ENCODE measurements at regions not wholly inside any gene's neighbourhood (a gene's known extent, or its start where the extent isn't known, plus 50 kb on each side); places are given as distances from the start of the nearest gene placed in this dataset.
"Not testable (repeated sequence)": the region's sequence is repeated elsewhere in the genome, so short reads cannot be mapped to it uniquely, and the experiment has no call there.

GRCh38 chr12:46990211-46990610 lies 89.2 kb upstream of the PCED1B start:
- no peak for DNase-seq

- not testable (repeated sequence) for DNase-seq
These were observed 87.4 kb upstream of the PCED1B start for GRCh38 chr12:46992051-46992450.

- DNase-seq, result no peak
These were observed 80.5 kb upstream of the PCED1B start for GRCh38 chr12:46998811-46999368.

DNA sequence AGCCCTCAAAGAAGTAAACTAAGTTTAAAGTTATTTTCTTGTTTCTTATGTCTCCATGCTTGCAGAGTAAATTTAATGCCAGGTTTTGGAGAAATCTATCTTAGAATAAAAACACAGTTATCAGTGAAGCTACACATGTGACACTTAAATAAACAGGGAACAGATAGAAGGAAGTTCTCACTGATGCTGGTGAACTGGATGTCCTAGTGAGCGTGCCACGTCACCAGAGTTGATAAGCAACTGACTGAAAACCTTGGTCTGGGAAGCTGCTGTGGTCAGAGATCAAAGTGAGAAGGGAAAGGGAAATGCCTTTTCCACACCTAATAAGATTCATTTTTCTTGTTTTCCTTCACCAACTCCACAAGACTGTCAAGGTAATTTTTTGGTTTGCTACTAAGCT lies 74.8 kb upstream of the PCED1B start:
- DNase-seq, result no peak

DNA sequence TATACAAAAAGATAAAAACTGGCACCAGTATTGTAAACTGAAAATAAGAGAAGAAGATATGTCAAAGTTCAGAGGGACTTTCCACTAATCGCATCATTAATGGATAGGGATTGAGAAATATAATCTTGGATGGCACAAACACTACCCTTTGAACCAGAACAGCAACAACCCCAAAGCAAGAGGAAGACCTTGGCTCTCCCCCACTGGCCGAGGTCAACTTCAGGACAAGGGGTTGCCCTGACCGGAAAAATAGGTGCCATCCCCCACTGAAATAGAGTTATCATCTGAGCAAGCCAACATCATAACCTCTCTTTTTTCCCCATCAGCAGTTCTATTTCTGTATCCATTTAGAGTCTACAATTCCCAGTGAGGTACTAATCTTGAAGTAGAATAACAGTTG lies 72.4 kb upstream of the PCED1B start:
- no peak for DNase-seq

- no peak for DNase-seq
These were observed 66.9 kb upstream of the PCED1B start for GRCh38 chr12:47012552-47012951.

DNA sequence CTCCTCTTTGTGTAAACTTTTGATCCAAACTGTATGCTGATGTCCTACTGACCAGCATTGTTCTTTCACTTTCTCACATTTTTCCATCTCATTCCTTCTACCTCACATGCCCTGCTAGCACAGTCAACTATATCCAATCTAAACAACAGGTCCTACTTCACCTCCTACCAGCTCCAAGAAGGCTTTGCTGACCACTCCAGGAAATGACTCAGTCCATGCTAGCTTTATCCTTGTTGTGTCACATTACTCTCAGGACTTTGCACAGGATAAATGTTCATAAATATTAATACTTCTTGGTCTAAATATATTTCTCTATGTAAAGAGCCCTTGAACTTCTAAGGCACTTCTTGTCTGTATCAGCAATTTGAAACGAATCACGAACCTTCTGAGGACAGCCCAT lies 64.9 kb upstream of the PCED1B start:
- no peak for DNase-seq

DNA sequence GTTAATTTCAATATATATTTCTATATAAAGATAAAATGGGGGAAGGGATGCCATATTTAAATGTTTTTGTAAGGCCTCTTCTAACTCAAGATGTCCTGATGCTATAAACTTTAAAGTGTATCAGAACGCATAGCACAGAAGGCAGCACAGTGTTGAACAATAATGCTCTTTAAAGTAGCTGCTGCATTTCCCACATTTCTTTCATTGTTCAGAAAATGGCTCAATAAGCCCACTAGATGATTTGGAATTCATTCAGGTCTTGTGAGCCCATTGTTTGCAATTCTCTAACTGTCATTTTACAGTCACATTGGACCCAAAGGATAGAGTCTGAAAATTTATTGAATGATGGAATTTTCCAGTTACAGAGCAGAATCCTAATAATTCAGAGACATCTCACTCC lies 64.0 kb upstream of the PCED1B start:
- no peak for DNase-seq

GRCh38 chr12:47017041-47017713 lies 62.2 kb upstream of the PCED1B start:
- DNase-seq, result no peak

DNA sequence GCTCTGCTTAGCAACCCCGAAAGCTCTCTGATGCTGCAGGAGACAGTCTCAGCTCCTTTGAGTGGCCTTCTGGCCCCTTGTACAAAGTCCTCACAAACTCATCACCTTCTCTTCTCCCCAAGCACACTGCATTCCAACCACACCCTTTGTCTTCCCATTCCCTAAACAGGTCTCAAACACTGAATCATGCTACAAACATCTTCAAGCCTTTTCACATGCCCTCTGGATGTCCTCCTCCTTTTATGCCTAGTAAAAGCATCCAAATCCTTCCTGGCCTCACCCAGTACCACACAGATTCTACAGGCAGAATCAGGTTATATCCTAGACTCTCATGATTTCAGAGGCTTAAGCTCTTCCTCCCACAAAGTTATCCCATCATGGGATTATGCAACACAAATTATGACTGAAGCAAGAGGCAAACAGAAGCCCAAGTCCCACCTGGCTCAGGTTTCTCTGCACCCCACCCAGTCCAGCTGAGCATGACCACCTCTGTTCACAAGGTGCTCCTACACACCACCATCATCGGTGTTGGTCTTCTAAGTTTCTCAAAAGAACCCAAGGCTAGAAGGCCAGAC lies 61.4 kb upstream of the PCED1B start:
- no peak for DNase-seq

- DNase-seq, result no peak
These were observed 59.1 kb upstream of the PCED1B start for GRCh38 chr12:47020211-47020821.

GRCh38 chr12:47021298-47021697 lies 58.1 kb upstream of the PCED1B start:
- no peak for DNase-seq

DNA sequence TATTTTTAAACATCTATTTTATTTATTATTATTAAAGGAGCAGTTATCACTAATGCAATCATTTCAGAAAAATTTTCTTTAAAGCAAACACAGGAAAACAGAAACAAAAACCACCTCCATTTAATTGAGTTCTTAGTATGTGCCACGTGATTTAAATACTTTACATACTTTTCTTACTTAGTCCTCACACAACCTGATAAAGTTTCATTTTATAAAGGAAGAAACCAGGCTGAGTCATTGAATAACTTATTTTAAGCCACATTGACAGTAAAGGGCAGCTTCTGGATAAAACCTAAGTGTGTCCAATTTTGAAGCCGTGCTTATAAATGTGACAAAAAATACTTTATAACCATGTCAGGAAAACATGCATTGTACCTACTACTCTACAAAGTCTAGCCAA lies 57.1 kb upstream of the PCED1B start:
- no peak for DNase-seq

DNA sequence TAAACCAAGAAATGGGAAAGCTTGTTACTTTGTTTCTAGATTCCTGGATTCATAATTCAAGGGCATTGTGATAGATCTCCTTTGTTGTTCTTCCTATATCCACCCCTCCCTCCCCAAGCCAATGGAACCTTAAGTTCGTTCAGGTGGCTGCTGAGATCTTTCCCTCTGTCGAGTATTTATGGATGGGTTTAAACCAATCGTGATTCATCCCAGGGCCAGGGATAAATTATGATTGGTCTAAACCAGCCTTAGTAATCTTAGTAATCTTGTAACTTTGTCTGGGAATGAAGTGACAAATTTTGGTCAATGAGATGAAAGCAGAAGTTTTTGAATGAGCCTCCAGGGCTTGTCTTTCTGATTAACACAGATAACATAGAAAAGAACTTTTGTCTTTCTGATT lies 56.1 kb upstream of the PCED1B start:
- DNase-seq, result no peak

DNA sequence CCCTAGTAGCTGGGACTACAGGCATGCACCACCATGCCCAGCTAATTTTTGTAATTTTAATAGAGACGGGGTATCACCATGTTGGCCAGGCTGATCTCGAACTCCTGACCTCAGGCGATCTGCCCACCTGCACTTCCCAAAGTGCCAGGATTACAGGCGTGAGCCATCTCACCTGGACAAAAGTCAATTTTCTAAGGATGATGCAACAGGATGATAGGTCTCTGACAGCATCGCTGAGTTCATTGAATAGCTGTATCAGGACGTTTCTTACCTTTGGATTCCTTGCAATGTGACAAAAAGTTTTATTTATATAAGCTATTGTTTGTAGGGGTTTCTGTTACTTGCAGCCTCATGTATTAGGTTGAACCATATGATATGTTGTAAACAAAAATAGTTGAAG lies 55.5 kb upstream of the PCED1B start:
- no peak for DNase-seq

GRCh38 chr12:47024463-47024862 lies 55.0 kb upstream of the PCED1B start:
- no peak for DNase-seq

- no peak for DNase-seq
These were observed 54.1 kb upstream of the PCED1B start for GRCh38 chr12:47025349-47025748.

DNA sequence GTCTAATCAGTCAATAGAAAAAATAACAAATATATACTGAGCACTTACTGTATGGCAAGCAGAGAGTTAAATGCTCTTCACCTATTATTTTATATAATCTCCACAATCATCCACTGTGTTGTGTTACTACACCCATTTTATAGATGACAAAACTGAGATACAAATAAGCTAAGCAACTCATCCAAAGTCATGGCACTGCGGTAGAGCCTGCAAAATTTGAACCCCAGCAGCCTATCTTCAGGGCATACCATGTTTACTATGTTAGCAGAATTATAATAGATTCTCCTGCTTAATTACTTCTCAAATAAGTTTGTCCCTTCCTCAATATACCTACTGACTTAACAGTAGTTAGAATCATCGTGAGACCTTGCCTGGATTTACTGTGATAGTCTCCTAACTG lies 53.6 kb upstream of the PCED1B start:
- no peak for DNase-seq

GRCh38 chr12:47026291-47026690 lies 53.1 kb upstream of the PCED1B start:
- no peak for DNase-seq
